ENCODE measurements at regions not wholly inside any gene's neighbourhood (a gene's known extent, or its start where the extent isn't known, plus 50 kb on each side); places are given as distances from the start of the nearest gene placed in this dataset.
"Not testable (repeated sequence)": the region's sequence is repeated elsewhere in the genome, so short reads cannot be mapped to it uniquely, and the experiment has no call there.

- DNase-seq: no peak
Measured at GRCh38 chrX:148080593-148080992, 99.5 kb downstream of the FMR1NB start.

- DNase-seq: no peak
Measured at GRCh38 chrX:148084611-148085010, 103.5 kb downstream of the FMR1NB start.

- DNase-seq: no peak
Measured at GRCh38 chrX:148120151-148120550, 139.0 kb downstream of the FMR1NB start.

- no peak for DNase-seq
Measured at GRCh38 chrX:148120999-148121623, 140.0 kb downstream of the FMR1NB start.

GRCh38 chrX:148128872-148129505 lies 147.9 kb downstream of the FMR1NB start:
- not testable (repeated sequence) for DNase-seq

- no peak for DNase-seq
Measured at GRCh38 chrX:148133105-148133725, 152.1 kb downstream of the FMR1NB start.

- no peak for DNase-seq
Measured at GRCh38 chrX:148134578-148134977, 153.4 kb downstream of the FMR1NB start.

GRCh38 chrX:148135738-148136137 lies 154.6 kb downstream of the FMR1NB start:
- DNase-seq: no peak

GRCh38 chrX:148146121-148146520 lies 165.0 kb downstream of the FMR1NB start:
- DNase-seq: no peak

GRCh38 chrX:148156986-148157385 lies 175.8 kb downstream of the FMR1NB start:
- no peak for DNase-seq

- DNase-seq: no peak
Measured at GRCh38 chrX:148159796-148160195, 178.7 kb downstream of the FMR1NB start.

GRCh38 chrX:148161701-148162100 lies 180.6 kb downstream of the FMR1NB start:
- DNase-seq: no peak

GRCh38 chrX:148185631-148186030 lies 204.5 kb downstream of the FMR1NB start:
- DNase-seq: no peak

- no peak for DNase-seq
Measured at GRCh38 chrX:148192547-148192946, 211.4 kb downstream of the FMR1NB start.

GRCh38 chrX:148193759-148194158 lies 212.6 kb downstream of the FMR1NB start:
- no peak for DNase-seq

- no peak for DNase-seq
Measured at GRCh38 chrX:148203531-148203930, 222.4 kb downstream of the FMR1NB start.

GRCh38 chrX:148204195-148204594 lies 223.1 kb downstream of the FMR1NB start:
- no peak for DNase-seq

- DNase-seq: no peak
Measured at GRCh38 chrX:148214786-148215185, 233.6 kb downstream of the FMR1NB start.

- no peak for DNase-seq
Measured at GRCh38 chrX:148215726-148216125, 234.6 kb downstream of the FMR1NB start.

- no peak for DNase-seq
Measured at GRCh38 chrX:148223361-148223760, 242.2 kb downstream of the FMR1NB start.

- DNase-seq: no peak
Measured at GRCh38 chrX:148228521-148228920, 247.4 kb downstream of the FMR1NB start.

GRCh38 chrX:148229801-148230303 lies 248.7 kb downstream of the FMR1NB start:
- DNase-seq: no peak

GRCh38 chrX:148259990-148260389 lies 240.4 kb upstream of the AFF2 start:
- DNase-seq: no peak

- no peak for DNase-seq
Measured at GRCh38 chrX:148265829-148266228, 234.6 kb upstream of the AFF2 start.

Measured in T1000 (cell line).